ENCODE measurements at regions not wholly inside any gene's neighbourhood (a gene's known extent, or its start where the extent isn't known, plus 50 kb on each side); places are given as distances from the start of the nearest gene placed in this dataset.
"Not testable (repeated sequence)": the region's sequence is repeated elsewhere in the genome, so short reads cannot be mapped to it uniquely, and the experiment has no call there.

DNA sequence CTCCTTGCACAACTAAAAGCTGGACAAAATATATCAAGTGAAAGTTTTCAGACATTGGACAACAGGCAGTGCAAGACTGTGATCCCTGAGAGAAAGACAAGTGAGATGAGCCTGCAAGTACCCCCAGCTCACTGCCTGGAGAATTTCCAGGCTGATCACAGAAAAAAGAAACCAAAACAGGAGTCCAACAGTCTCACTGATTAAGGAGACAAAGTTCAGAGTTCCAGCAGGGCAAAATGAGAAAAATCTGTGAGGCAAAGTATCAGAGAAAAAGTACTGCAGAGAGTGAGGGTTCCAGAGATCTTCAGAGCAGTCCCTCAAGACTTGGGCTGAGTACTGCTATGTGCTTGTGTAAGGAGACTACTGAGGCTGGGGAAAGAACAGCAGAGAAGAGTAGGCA lies 56.0 kb upstream of the PRSS3 start:
- no peak for DNase-seq (ENCODE audit: low read depth)

DNA sequence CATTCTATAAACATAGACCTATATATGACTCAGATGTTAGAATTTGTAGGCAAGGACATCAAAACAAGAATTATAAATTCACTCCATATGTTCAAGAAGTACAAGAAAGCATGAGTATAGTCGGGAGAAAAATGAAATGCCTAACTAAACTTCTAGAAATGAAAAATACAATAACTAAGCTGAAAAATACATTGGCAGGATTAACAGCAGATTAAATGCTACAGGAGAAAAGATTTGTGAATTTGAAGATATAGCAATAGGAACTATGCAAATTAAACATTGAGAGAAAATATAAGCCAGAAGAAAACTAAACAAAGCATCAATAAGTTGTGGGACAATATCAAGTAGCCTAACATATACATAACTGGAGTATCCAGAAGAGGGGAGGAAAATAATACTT lies 55.3 kb upstream of the PRSS3 start:
- DNase-seq (ENCODE audit: low read depth): no peak

DNA sequence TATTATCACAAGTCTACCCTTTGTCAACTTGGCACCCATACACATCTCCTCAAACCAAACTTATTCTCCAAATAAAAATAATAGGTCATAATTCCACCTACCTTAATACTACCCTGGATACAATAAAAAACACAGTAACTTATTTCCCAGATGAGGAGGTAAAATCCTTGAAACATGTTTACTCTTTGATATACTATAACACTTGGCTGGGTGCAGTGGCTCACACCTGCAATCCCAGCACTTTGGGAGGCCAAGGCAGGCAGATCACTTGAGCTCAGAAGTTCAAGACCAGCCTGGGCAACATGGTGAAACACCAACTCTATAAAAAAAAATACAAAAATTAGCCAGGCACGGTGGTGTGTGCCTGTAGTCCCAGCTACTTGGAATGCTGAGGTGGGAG lies 54.4 kb upstream of the PRSS3 start:
- DNase-seq (ENCODE audit: low read depth): not testable (repeated sequence)

DNA sequence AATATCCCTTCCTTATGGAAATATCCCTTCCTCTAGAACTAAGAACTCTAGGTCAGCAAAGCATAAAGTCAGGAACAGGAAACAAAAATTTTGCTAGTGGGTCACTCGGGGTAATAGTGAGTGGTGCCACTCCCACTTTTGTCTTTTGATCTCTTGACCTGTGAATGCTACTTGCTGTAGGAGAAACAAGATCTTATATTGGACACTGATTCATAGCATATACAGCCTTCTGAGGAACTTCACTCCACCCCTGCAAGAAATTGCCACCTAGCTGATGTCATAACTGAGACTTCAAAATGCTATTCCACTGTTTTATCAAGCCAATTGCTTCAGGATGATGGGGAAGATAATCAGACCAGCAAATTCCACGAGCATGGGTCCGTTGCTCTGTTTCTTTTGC lies 53.3 kb upstream of the PRSS3 start:
- no peak for DNase-seq (ENCODE audit: low read depth)

DNA sequence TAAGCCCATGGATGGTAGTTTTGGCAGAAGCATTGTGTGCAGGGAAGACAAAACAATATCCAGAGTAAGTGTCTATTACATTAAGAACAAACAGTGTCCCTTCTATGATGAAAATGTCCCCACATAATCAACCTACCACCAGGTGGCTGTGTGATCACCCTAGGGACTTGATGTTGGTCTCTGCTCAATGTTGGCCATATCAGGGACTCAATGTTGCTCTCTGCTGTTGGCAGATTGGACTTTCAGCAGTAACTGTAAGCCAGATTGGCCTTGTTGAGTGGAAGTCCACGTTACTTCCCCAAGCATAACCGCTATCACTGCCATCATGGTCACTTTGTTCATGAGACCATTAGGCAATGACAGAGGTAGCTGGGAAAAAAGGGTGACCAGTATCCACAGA lies 52.8 kb upstream of the PRSS3 start:
- no peak for DNase-seq (ENCODE audit: low read depth)

Data from stimulated activated CD8-positive, alpha-beta memory T cell treated with anti-CD3 and anti-CD28 coated beads, Interleukin-7, amount 100 ng/mL, for 24 hours (primary cell).